GM21717 (cell line): ENCODE measurements at regions not wholly inside any gene's neighbourhood (a gene's known extent, or its start where the extent isn't known, plus 50 kb on each side); places are given as distances from the start of the nearest gene placed in this dataset.
A peak's percentile ranks its signal among the peaks of the same experiment; 100 is the strongest.

Experiments
- ATAC-seq: cut with Tn5 transposase; IDR thresholded peaks from one replicate; pipeline ENCODE4 v1.9.1; 2021; ENCODE audit warnings: mild to moderate bottlenecking, moderate library complexity; ENCODE audit not compliant: unreplicated experiment

DNA sequence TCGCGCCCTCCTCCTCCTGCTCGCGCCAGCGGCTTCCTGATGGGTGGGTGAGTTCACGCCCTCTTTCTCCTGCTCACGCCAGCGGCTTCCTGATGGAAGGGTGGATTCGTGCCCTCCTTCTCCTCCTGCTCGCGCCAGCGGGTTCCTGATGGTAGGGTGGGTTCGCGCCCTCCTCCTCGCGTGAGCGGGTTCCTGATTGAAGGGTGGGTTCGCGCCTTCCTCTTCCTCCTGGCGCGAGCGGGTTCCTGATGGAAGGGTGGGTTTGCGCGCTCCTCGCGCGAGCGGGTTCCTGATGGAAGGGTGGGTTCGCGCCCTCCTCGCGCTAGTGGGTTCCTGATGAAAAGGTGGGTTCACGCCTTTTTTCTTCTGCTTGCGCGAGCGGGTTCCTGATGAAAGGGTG is 62.0 kb upstream of the MGAT5 start:
- ATAC-seq, result no peak

DNA sequence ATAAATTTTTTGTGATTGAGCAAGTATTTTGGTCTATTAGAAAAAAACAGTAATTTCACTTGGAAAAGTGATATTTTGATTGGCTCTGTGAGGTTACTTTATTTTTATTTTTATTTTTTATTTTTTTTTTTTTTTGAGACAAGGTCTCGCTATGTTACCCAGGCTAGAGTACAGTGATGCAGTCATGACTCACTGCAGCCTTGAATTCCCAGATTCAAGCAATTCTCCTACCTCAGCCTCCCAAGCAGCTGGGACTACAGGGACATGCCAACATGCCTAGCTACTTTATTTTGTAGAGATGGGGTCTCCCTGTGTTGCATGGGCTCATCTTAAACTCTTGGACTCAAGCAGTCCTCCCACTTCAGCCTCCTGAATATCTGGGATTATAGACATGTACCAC is 60.9 kb upstream of the MGAT5 start:
- no peak for ATAC-seq

DNA sequence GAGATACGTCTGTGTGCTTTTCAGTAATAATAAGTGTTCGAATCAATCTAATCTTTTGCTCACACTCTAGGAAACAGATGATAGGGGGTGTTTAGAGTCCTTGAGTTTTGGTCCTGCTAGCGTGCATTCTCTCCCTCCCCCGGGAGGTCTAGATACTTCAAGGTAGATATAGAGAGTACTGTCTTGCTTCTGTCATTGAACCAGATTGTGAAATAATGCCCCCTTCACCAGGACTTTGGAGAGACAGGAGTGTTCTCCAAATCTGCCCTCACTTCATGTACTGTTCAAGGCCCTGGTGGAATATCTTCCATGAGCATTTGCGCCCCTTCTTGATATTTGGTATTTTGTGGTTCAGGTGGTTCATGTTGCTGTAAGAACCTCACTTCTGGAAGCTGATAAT is 59.4 kb upstream of the MGAT5 start:
- ATAC-seq, result no peak

DNA sequence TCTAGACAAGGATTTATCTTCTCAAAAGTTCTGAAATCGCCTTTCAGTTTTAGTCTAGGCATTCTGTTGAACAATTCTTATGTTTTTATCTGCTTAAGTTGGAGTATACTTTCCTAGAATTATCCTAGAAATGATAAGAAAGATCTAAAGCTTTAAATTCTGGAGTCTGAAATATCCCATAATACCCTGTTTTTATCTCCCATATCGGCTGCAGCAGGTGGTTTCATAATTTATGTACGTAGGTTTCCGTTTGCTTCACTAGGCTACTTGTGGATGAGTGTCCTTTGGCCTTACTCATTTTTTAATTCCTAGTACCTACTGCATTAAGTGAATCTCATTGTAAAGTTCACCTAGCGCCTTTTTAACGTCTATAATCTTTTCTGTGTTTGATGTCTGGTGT is 58.5 kb upstream of the MGAT5 start:
- no peak for ATAC-seq

DNA sequence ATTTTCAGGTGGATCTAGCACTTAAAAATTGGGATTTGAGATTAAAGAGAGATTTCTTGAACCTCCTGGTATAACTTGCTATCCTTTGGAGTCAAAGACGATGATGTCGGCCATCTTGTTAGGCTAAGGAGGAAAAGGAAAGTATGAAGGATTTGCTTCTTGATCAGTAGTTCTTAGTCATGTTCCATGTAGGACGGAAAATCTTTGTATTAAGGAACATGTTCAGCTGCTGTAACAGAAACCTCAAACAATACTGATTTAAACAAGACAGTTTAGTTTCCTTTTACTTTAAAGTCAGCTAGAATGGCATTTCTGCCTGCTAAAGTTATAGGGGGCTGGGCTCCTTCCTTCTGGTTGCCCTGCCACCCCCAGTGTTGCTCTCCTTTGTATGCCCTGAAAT is 56.4 kb upstream of the MGAT5 start:
- ATAC-seq, result peak; percentile 8

DNA sequence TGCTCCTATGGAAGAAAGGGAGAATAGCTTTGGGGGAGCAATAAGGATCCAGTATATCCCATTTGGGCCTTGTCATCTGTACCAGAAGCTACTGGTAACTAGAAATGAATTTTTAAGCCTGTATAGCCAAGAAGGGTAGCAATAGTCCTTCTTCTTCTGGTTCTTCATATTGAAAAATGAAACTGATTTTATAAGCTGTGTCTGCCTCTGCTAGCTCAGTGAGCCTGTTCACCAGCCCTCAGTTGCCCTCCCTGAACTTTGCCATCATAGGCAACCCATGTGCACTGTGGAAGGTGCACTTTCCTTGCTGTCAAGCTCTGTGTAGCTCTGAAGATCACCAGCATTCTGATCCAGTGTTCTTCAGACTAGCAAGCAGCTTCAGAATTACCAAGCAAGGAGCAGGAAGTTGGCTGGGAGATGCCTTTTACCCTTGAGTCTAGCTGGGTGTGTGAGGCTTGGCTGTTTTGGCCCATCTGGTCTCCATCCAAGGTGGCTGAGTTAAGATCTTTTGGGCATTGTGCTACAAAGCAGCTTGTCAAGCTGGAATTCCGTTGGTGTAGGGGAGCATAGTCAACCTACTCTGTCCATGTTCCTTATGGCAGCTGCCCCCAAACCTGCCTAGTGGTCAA is 55.8 kb upstream of the MGAT5 start:
- peak; percentile 52 for ATAC-seq

DNA sequence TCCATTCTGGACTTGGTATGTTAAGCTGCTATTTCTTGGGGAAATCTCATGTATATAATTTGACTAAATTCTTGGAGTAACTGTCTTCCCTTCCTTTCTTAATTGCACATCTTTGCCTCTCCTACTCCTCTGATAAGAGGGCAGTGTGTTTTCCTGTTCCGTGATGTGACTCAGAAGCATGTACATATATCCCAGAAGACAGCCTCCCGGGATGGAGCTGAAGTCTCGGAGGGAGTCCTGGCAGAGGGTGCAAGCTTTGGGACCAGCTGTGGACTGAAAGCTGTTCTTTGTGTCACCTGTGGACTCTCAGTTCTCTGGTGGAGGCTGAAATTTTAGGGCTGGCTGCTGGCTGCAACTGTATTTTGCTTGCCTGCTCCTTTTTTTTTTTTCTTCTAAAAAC is 54.7 kb upstream of the MGAT5 start:
- ATAC-seq, result no peak

DNA sequence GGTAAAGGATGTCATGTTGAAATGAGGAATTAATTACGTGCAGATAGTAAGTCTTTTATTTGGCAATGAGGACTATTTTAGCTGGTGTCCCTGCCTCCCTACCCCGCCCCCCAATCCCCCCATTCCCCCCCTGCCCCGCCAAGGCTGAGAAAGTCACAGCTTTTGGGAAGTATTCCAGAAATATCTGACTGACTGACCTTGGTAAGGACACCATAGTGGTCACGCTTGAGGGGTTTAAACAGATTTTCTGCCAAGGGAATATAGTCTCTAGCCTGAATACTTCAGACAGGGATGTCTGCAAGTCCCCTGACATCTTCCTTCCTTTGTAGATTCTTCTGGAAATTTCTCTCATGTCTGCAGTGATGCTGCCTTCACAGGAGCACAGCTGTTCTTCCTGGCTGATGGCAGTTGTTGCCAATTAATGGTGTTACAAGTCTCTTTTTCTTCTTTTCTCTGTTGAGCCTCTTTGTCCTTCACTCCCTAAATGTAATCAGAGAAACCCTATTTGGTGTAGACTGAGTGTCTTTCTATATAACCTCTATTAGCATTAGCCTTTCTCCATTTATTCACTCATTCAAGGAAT is 53.7 kb upstream of the MGAT5 start:
- no peak for ATAC-seq

DNA sequence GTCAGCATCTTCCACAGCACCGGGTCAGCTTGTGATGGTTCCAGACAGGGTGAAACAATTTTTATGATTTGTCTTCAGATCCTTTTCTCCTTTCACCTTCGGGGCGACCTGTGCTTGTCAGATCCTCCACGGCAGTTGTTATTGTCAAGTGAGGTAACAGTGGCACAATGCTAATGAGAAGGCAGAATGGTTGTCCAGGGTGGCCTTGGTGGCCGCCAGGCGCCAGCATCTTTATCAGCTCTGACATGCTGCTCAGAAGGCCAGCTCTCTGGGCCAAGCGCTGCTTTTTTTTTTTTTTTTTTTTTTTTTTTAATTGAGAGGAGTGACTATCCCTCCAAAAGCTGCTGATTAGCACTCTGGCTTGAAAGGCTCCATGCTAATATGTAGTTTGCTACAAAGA is 52.3 kb upstream of the MGAT5 start:
- ATAC-seq, result no peak

DNA sequence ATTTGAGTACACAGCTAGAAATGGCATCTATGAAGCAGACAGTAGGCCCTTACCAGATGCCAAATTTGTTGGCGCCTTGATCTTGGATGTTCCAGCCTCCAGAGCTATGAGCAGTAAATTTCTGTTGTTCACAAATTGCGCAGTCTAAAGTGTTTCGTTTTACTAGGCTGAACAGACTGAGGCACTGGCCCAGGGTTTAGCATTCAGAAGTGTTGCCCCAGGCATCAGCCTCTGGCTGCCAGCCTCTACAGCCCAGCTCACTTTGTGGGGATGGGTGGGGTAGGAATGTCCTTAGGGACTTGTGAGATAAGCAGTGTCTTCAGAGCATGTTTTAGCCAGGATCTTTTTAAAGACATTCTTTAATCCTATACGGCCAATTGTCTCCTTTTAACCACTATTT is 51.5 kb upstream of the MGAT5 start:
- ATAC-seq, result no peak

DNA sequence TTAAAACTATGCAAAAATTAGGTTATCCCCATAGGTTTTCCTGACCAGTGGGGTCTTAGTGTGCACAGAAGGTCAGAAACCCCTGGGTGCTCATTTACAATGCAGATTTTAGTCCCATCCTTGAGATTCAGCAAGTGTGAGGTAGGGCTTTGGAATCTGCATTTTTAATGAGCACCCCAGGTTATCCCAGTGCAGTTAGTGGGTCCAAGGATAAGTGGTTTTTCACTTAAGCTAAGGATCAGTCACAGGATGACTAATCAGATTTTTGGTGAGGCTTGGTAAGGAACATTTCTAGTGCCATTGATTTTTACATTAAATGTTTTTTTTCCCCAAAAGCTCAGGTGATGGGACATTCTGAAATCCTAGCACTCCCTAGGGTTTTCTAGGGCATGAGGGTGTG is 50.7 kb upstream of the MGAT5 start:
- ATAC-seq, result no peak
